Astrocyte (in vitro differentiated cells and primary cell): ENCODE measurements at regions not wholly inside any gene's neighbourhood (a gene's known extent, or its start where the extent isn't known, plus 50 kb on each side); places are given as distances from the start of the nearest gene placed in this dataset.

Source experiments
- DNase-seq: peaks from one replicate; pipeline ENCODE4 v3.0.0-alpha.2; 2010; ENCODE audit warnings: low read depth
- FAIRE-seq: peaks from 2 replicates; lab custom pipeline; 2011; peaks lifted over from hg19 to GRCh38; lab: Jason Lieb, UNC
- H2AFZ ChIP-seq: 2 replicates; pipeline ENCODE4 v1.6.0; 2012; ENCODE audit warnings: low read depth, low read length, inconsistent platforms
- H3K27ac ChIP-seq: 2 replicates; pipeline ENCODE4 v1.5.1; 2011; ENCODE audit warnings: low read depth, low read length, inconsistent platforms
- H3K27me3 ChIP-seq: 2 replicates; pipeline ENCODE4 v1.6.0; 2011; ENCODE audit warnings: low read length, inconsistent platforms; ENCODE audit not compliant: insufficient read depth
- H3K36me3 ChIP-seq: 2 replicates; pipeline ENCODE4 v1.5.1; 2011; ENCODE audit warnings: low read length, inconsistent platforms; ENCODE audit not compliant: insufficient read depth
- H3K4me1 ChIP-seq: 2 replicates; pipeline ENCODE4 v1.5.1; 2011; ENCODE audit warnings: low read length, inconsistent platforms; ENCODE audit not compliant: insufficient read depth
- H3K4me2 ChIP-seq: 2 replicates; pipeline ENCODE4 v1.6.0; 2012; ENCODE audit warnings: low read length, inconsistent platforms
- H3K4me3 ChIP-seq: 2 replicates; pipeline ENCODE4 v1.5.1; 2011; ENCODE audit warnings: low read depth, mild to moderate bottlenecking, low read length, inconsistent platforms; ENCODE audit not compliant: insufficient read depth
- H3K79me2 ChIP-seq: 2 replicates; pipeline ENCODE4 v1.6.0; 2012; ENCODE audit warnings: mild to moderate bottlenecking, low read length, inconsistent platforms; ENCODE audit not compliant: insufficient read depth
- H3K9ac ChIP-seq: 2 replicates; pipeline ENCODE4 v1.6.0; 2012; ENCODE audit warnings: mild to moderate bottlenecking, low read length, inconsistent platforms
- H3K9me3 ChIP-seq: 2 replicates; pipeline ENCODE4 v1.5.1; 2012; ENCODE audit warnings: low read depth, mild to moderate bottlenecking, low read length, inconsistent platforms; ENCODE audit not compliant: insufficient read depth
- H4K20me1 ChIP-seq: 2 replicates; pipeline ENCODE4 v1.6.0; 2012; ENCODE audit warnings: low read length, inconsistent platforms; ENCODE audit not compliant: insufficient read depth
- H3K27ac Mint-ChIP-seq: one replicate; pipeline ENCODE4 v1.8.0; 2021; ENCODE audit warnings: mild to moderate bottlenecking, mixed read lengths; ENCODE audit not compliant: unreplicated experiment
- H3K27me3 Mint-ChIP-seq: one replicate; pipeline ENCODE4 v1.8.0; 2021; ENCODE audit warnings: low read depth, mixed read lengths; ENCODE audit not compliant: unreplicated experiment
- H3K36me3 Mint-ChIP-seq: one replicate; pipeline ENCODE4 v1.8.0; 2021; ENCODE audit warnings: low read depth, mixed read lengths; ENCODE audit not compliant: unreplicated experiment
- H3K4me1 Mint-ChIP-seq: one replicate; pipeline ENCODE4 v1.8.0; 2021; ENCODE audit warnings: low read depth, mixed read lengths; ENCODE audit not compliant: unreplicated experiment
- H3K4me3 Mint-ChIP-seq: one replicate; pipeline ENCODE4 v1.8.0; 2021; ENCODE audit warnings: mild to moderate bottlenecking, moderate library complexity, mixed read lengths; ENCODE audit not compliant: unreplicated experiment
- H3K9me3 Mint-ChIP-seq: one replicate; pipeline ENCODE4 v1.8.0; 2021; ENCODE audit warnings: mild to moderate bottlenecking, mixed read lengths; ENCODE audit not compliant: unreplicated experiment
- CTCF ChIP-seq: IDR thresholded peaks from 2 replicates; pipeline ENCODE4 v1.5.1; 2011; ENCODE audit warnings: low read depth, mild to moderate bottlenecking, inconsistent platforms, low read length, moderate library complexity; ENCODE audit not compliant: insufficient read depth
- EZH2 ChIP-seq: IDR thresholded peaks from 2 replicates; pipeline ENCODE4 v1.6.1; 2012; ENCODE audit warnings: mild to moderate bottlenecking, low read length, inconsistent platforms; ENCODE audit not compliant: insufficient read depth

GRCh38 chr3:113124256-113124830 is 87.0 kb upstream of the BOC start:
- no peaks in the 10 kb centered on the region for H3K79me2 ChIP-seq
- FAIRE-seq, result no peak
- H3K9me3 Mint-ChIP-seq, result peaks cover 1% of the 10 kb centered on the region
- H3K9me3 ChIP-seq, result no peaks in the 10 kb centered on the region
- no peaks in the 10 kb centered on the region for H3K27me3 ChIP-seq
- no peaks in the 10 kb centered on the region for H3K4me1 ChIP-seq
- TF ChIP-seq EZH2, result no peak
- no peak overlapping the region for H3K9ac ChIP-seq
- H3K4me1 Mint-ChIP-seq, result peaks cover 18% of the 10 kb centered on the region
- H3K4me3 Mint-ChIP-seq, result no peak overlapping the region
- H3K36me3 Mint-ChIP-seq, result no peaks in the 10 kb centered on the region
- no peaks in the 10 kb centered on the region for H4K20me1 ChIP-seq
- no peak overlapping the region for H3K4me2 ChIP-seq
- H3K27me3 Mint-ChIP-seq, result peaks cover 1% of the 10 kb centered on the region
- H3K36me3 ChIP-seq, result no peaks in the 10 kb centered on the region
- no peak overlapping the region for H3K27ac Mint-ChIP-seq
- no peak for DNase-seq
- no peak overlapping the region for H2AFZ ChIP-seq
- no peak overlapping the region for H3K4me3 ChIP-seq
- no peak overlapping the region for H3K27ac ChIP-seq

- Mint-ChIP-seq H3K9me3 (peaks cover 1% of the 10 kb centered on the region), H3K27me3 (peaks cover 1% of the 10 kb centered on the region), H3K4me3 (no peak overlapping the region), H3K4me1 (peaks cover 19% of the 10 kb centered on the region), H3K36me3 (no peaks in the 10 kb centered on the region), H3K27ac (no peak overlapping the region)
- H4K20me1 ChIP-seq, result no peaks in the 10 kb centered on the region
- no peak overlapping the region for H3K4me3 ChIP-seq
- no peak overlapping the region for H3K4me2 ChIP-seq
- H3K27me3 ChIP-seq, result no peaks in the 10 kb centered on the region
- no peaks in the 10 kb centered on the region for H3K9me3 ChIP-seq
- no peak overlapping the region for H3K27ac ChIP-seq
- no peak for DNase-seq
- TF ChIP-seq EZH2 (no peak), CTCF (no peak)
- no peak overlapping the region for H3K9ac ChIP-seq
- H3K4me1 ChIP-seq, result no peaks in the 10 kb centered on the region
- no peaks in the 10 kb centered on the region for H3K36me3 ChIP-seq
- H3K79me2 ChIP-seq, result no peaks in the 10 kb centered on the region
- H2AFZ ChIP-seq, result no peak overlapping the region
- FAIRE-seq, result no peak
Observed at GRCh38 chr3:113125951-113126350, 85.4 kb upstream of the BOC start.

GRCh38 chr3:113128386-113129015 is 82.9 kb upstream of the BOC start:
- Histone ChIP-seq H2AFZ (no peak overlapping the region), H3K27me3 (no peaks in the 10 kb centered on the region), H3K9me3 (no peaks in the 10 kb centered on the region), H4K20me1 (no peaks in the 10 kb centered on the region), H3K79me2 (no peaks in the 10 kb centered on the region), H3K36me3 (no peaks in the 10 kb centered on the region), H3K9ac (no peak overlapping the region), H3K4me1 (peaks cover 4% of the 10 kb centered on the region), H3K4me2 (no peak overlapping the region), H3K4me3 (no peak overlapping the region), H3K27ac (no peak overlapping the region)
- Mint-ChIP-seq H3K4me3 (no peak overlapping the region), H3K4me1 (peaks cover 28% of the 10 kb centered on the region), H3K9me3 (peaks cover 1% of the 10 kb centered on the region), H3K27ac (peak overlapping the region; percentile 15), H3K27me3 (peaks cover 1% of the 10 kb centered on the region), H3K36me3 (no peaks in the 10 kb centered on the region)
- FAIRE-seq (peak; percentile 47), DNase-seq (peak; percentile 46)
- no peak for TF ChIP-seq EZH2
- no peak for TF ChIP-seq CTCF
